HG03571 (cell line): ENCODE measurements at regions not wholly inside any gene's neighbourhood (a gene's known extent, or its start where the extent isn't known, plus 50 kb on each side); places are given as distances from the start of the nearest gene placed in this dataset.

Source experiments
- ATAC-seq: cut with Tn5 transposase; IDR thresholded peaks from one replicate; pipeline ENCODE4 v1.9.1; 2021; ENCODE audit not compliant: unreplicated experiment

GRCh38 chr11:128330203-128330602 lies 257.2 kb downstream of the ETS1 start:
- ATAC-seq: no peak

GRCh38 chr11:128328955-128329551 lies 258.3 kb downstream of the ETS1 start:
- no peak for ATAC-seq

- ATAC-seq: no peak
These were observed 260.1 kb downstream of the ETS1 start for GRCh38 chr11:128327274-128327673.

GRCh38 chr11:128326791-128327190 lies 260.6 kb downstream of the ETS1 start:
- no peak for ATAC-seq

- ATAC-seq: no peak
These were observed 262.7 kb downstream of the ETS1 start for GRCh38 chr11:128324531-128325141.

- ATAC-seq: no peak
These were observed 263.3 kb downstream of the ETS1 start for GRCh38 chr11:128324051-128324481.

GRCh38 chr11:128323381-128323780 lies 264.0 kb downstream of the ETS1 start:
- ATAC-seq: no peak

- peak; percentile 92 for ATAC-seq
These were observed 268.4 kb downstream of the ETS1 start for GRCh38 chr11:128318856-128319474.

- no peak for ATAC-seq
These were observed 270.7 kb downstream of the ETS1 start for GRCh38 chr11:128316541-128317227.

- no peak for ATAC-seq
These were observed 271.4 kb downstream of the ETS1 start for GRCh38 chr11:128315933-128316332.

- ATAC-seq: no peak
These were observed 273.4 kb downstream of the ETS1 start for GRCh38 chr11:128313931-128314330.

GRCh38 chr11:128311742-128312719 lies 275.3 kb downstream of the ETS1 start:
- peak; percentile 43 for ATAC-seq

GRCh38 chr11:128310676-128311445 lies 276.5 kb downstream of the ETS1 start:
- ATAC-seq: no peak

GRCh38 chr11:128310005-128310404 lies 277.4 kb downstream of the ETS1 start:
- ATAC-seq: no peak

GRCh38 chr11:128308794-128309193 lies 278.6 kb downstream of the ETS1 start:
- ATAC-seq: no peak

GRCh38 chr11:128305588-128305987 lies 281.8 kb downstream of the ETS1 start:
- ATAC-seq: no peak

- no peak for ATAC-seq
These were observed 282.5 kb downstream of the ETS1 start for GRCh38 chr11:128304666-128305485.

GRCh38 chr11:128304116-128304515 lies 283.2 kb downstream of the ETS1 start:
- ATAC-seq: no peak

- ATAC-seq: no peak
These were observed 284.0 kb downstream of the ETS1 start for GRCh38 chr11:128303383-128303782.
